ENCODE measurements at regions not wholly inside any gene's neighbourhood (a gene's known extent, or its start where the extent isn't known, plus 50 kb on each side); places are given as distances from the start of the nearest gene placed in this dataset.

GRCh38 chr4:66193487-66193886 is 523.2 kb upstream of the EPHA5 start:
- no peaks in the 10 kb centered on the region for H3K27me3 ChIP-seq (ENCODE audit: control insufficient read depth, insufficient read depth, low read length)
- DNase-seq (ENCODE audit: low read depth in 4 of 6, low spot score in 6 of 6): no peak
- no CpG with 5 or more reads among the region's 1 CpG for WGBS (ENCODE audit: insufficient coverage)

GRCh38 chr4:66187175-66187720 is 517.0 kb upstream of the EPHA5 start:
- DNase-seq (ENCODE audit: low read depth in 4 of 6, low spot score in 6 of 6): no peak
- no peaks in the 10 kb centered on the region for H3K27me3 ChIP-seq (ENCODE audit: control insufficient read depth, insufficient read depth, low read length)
- no peak overlapping the region for H3K27ac ChIP-seq (ENCODE audit: low read depth, low read length)
- no peak overlapping the region for H3K4me3 ChIP-seq (ENCODE audit: low read depth, low read length)
- H3K4me1 ChIP-seq (ENCODE audit: control insufficient read depth, insufficient read depth, low read length): no peaks in the 10 kb centered on the region
- H3K9me3 ChIP-seq (ENCODE audit: control insufficient read depth, insufficient read depth, low read length): no peaks in the 10 kb centered on the region
- no peaks in the 10 kb centered on the region for H3K36me3 ChIP-seq (ENCODE audit: control insufficient read depth, insufficient read depth, low read length)
- 89% methylated on average over 1 of the region's 3 CpGs for WGBS (ENCODE audit: insufficient coverage)

More at GRCh38 chr4:66193487-66193886, 523.2 kb upstream of the EPHA5 start:
- H3K9me3 ChIP-seq (ENCODE audit: control insufficient read depth, insufficient read depth, low read length): no peaks in the 10 kb centered on the region
- H3K4me1 ChIP-seq (ENCODE audit: control insufficient read depth, insufficient read depth, low read length): no peaks in the 10 kb centered on the region
- H3K36me3 ChIP-seq (ENCODE audit: control insufficient read depth, insufficient read depth, low read length): no peaks in the 10 kb centered on the region
- no peak overlapping the region for H3K27ac ChIP-seq (ENCODE audit: low read depth, low read length)
- no peak overlapping the region for H3K4me3 ChIP-seq (ENCODE audit: low read depth, low read length)

- no peaks in the 10 kb centered on the region for H3K36me3 ChIP-seq (ENCODE audit: control insufficient read depth, insufficient read depth, low read length)
Measured at GRCh38 chr4:66186095-66186494, 515.8 kb upstream of the EPHA5 start.

GRCh38 chr4:66182636-66183035 is 512.3 kb upstream of the EPHA5 start:
- H3K27me3 ChIP-seq (ENCODE audit: control insufficient read depth, insufficient read depth, low read length): no peaks in the 10 kb centered on the region
- H3K27ac ChIP-seq (ENCODE audit: low read depth, low read length): no peak overlapping the region
- H3K4me3 ChIP-seq (ENCODE audit: low read depth, low read length): no peak overlapping the region
- H3K9me3 ChIP-seq (ENCODE audit: control insufficient read depth, insufficient read depth, low read length): no peaks in the 10 kb centered on the region
- no peaks in the 10 kb centered on the region for H3K36me3 ChIP-seq (ENCODE audit: control insufficient read depth, insufficient read depth, low read length)
- no CpG with 5 or more reads among the region's 1 CpG for WGBS (ENCODE audit: insufficient coverage)
- H3K4me1 ChIP-seq (ENCODE audit: control insufficient read depth, insufficient read depth, low read length): no peaks in the 10 kb centered on the region
- no peak for DNase-seq (ENCODE audit: low read depth in 4 of 6, low spot score in 6 of 6)

More at GRCh38 chr4:66186095-66186494, 515.8 kb upstream of the EPHA5 start:
- Histone ChIP-seq H3K27ac (ENCODE audit: low read depth, low read length) (no peak overlapping the region), H3K4me3 (ENCODE audit: low read depth, low read length) (no peak overlapping the region), H3K4me1 (ENCODE audit: control insufficient read depth, insufficient read depth, low read length) (no peaks in the 10 kb centered on the region), H3K27me3 (ENCODE audit: control insufficient read depth, insufficient read depth, low read length) (no peaks in the 10 kb centered on the region), H3K9me3 (ENCODE audit: control insufficient read depth, insufficient read depth, low read length) (no peaks in the 10 kb centered on the region)
- DNase-seq (ENCODE audit: low read depth in 4 of 6, low spot score in 6 of 6): no peak

- no peak overlapping the region for H3K4me3 ChIP-seq (ENCODE audit: low read depth, low read length)
- H3K27ac ChIP-seq (ENCODE audit: low read depth, low read length): no peak overlapping the region
- no peaks in the 10 kb centered on the region for H3K36me3 ChIP-seq (ENCODE audit: control insufficient read depth, insufficient read depth, low read length)
- no peaks in the 10 kb centered on the region for H3K27me3 ChIP-seq (ENCODE audit: control insufficient read depth, insufficient read depth, low read length)
- no peaks in the 10 kb centered on the region for H3K9me3 ChIP-seq (ENCODE audit: control insufficient read depth, insufficient read depth, low read length)
- peak in 5 of 6 donors; percentile 10 to 70 (median 37) for DNase-seq (ENCODE audit: low read depth in 4 of 6, low spot score in 6 of 6)
- no peaks in the 10 kb centered on the region for H3K4me1 ChIP-seq (ENCODE audit: control insufficient read depth, insufficient read depth, low read length)
Measured at GRCh38 chr4:66178906-66179305, 508.6 kb upstream of the EPHA5 start.

GRCh38 chr4:66169341-66169740 is 499.1 kb upstream of the EPHA5 start:
- DNase-seq (ENCODE audit: low read depth in 4 of 6, low spot score in 6 of 6): peak in 1 of 6 donors; percentile 8
- H3K9me3 ChIP-seq (ENCODE audit: control insufficient read depth, insufficient read depth, low read length): peaks cover 2% of the 10 kb centered on the region
- H3K4me1 ChIP-seq (ENCODE audit: control insufficient read depth, insufficient read depth, low read length): no peaks in the 10 kb centered on the region
- no peaks in the 10 kb centered on the region for H3K36me3 ChIP-seq (ENCODE audit: control insufficient read depth, insufficient read depth, low read length)
- H3K27ac ChIP-seq (ENCODE audit: low read depth, low read length): no peak overlapping the region
- 50% methylated on average over 1 of the region's 5 CpGs for WGBS (ENCODE audit: insufficient coverage)
- H3K27me3 ChIP-seq (ENCODE audit: control insufficient read depth, insufficient read depth, low read length): no peaks in the 10 kb centered on the region
- H3K4me3 ChIP-seq (ENCODE audit: low read depth, low read length): no peak overlapping the region

GRCh38 chr4:66164869-66165268 is 494.6 kb upstream of the EPHA5 start:
- DNase-seq (ENCODE audit: low read depth in 4 of 6, low spot score in 6 of 6): no peak
- no peak overlapping the region for H3K27ac ChIP-seq (ENCODE audit: low read depth, low read length)
- no peaks in the 10 kb centered on the region for H3K27me3 ChIP-seq (ENCODE audit: control insufficient read depth, insufficient read depth, low read length)
- no CpG with 5 or more reads among the region's 1 CpG for WGBS (ENCODE audit: insufficient coverage)
- no peak overlapping the region for H3K4me3 ChIP-seq (ENCODE audit: low read depth, low read length)
- H3K36me3 ChIP-seq (ENCODE audit: control insufficient read depth, insufficient read depth, low read length): no peaks in the 10 kb centered on the region
- peaks cover 2% of the 10 kb centered on the region for H3K9me3 ChIP-seq (ENCODE audit: control insufficient read depth, insufficient read depth, low read length)
- H3K4me1 ChIP-seq (ENCODE audit: control insufficient read depth, insufficient read depth, low read length): no peaks in the 10 kb centered on the region

- no CpG with 5 or more reads among the region's 1 CpG for WGBS (ENCODE audit: insufficient coverage)
- H3K36me3 ChIP-seq (ENCODE audit: control insufficient read depth, insufficient read depth, low read length): no peaks in the 10 kb centered on the region
- H3K4me1 ChIP-seq (ENCODE audit: control insufficient read depth, insufficient read depth, low read length): no peaks in the 10 kb centered on the region
- no peak overlapping the region for H3K4me3 ChIP-seq (ENCODE audit: low read depth, low read length)
- H3K27me3 ChIP-seq (ENCODE audit: control insufficient read depth, insufficient read depth, low read length): no peaks in the 10 kb centered on the region
- no peak overlapping the region for H3K27ac ChIP-seq (ENCODE audit: low read depth, low read length)
- DNase-seq (ENCODE audit: low read depth in 4 of 6, low spot score in 6 of 6): no peak
- H3K9me3 ChIP-seq (ENCODE audit: control insufficient read depth, insufficient read depth, low read length): peaks cover 2% of the 10 kb centered on the region
Measured at GRCh38 chr4:66160606-66161005, 490.3 kb upstream of the EPHA5 start.

- H3K36me3 ChIP-seq (ENCODE audit: control insufficient read depth, insufficient read depth, low read length): no peaks in the 10 kb centered on the region
- no peak overlapping the region for H3K4me3 ChIP-seq (ENCODE audit: low read depth, low read length)
- no peak for DNase-seq (ENCODE audit: low read depth in 4 of 6, low spot score in 6 of 6)
- no peaks in the 10 kb centered on the region for H3K4me1 ChIP-seq (ENCODE audit: control insufficient read depth, insufficient read depth, low read length)
- H3K27me3 ChIP-seq (ENCODE audit: control insufficient read depth, insufficient read depth, low read length): no peaks in the 10 kb centered on the region
- H3K27ac ChIP-seq (ENCODE audit: low read depth, low read length): no peak overlapping the region
- no peaks in the 10 kb centered on the region for H3K9me3 ChIP-seq (ENCODE audit: control insufficient read depth, insufficient read depth, low read length)
Measured at GRCh38 chr4:66157594-66157993, 487.3 kb upstream of the EPHA5 start.

GRCh38 chr4:66130042-66130441 is 459.8 kb upstream of the EPHA5 start:
- no CpG with 5 or more reads among the region's 6 CpGs for WGBS (ENCODE audit: insufficient coverage)
- no peak overlapping the region for H3K4me3 ChIP-seq (ENCODE audit: low read depth, low read length)
- no peaks in the 10 kb centered on the region for H3K4me1 ChIP-seq (ENCODE audit: control insufficient read depth, insufficient read depth, low read length)
- H3K27ac ChIP-seq (ENCODE audit: low read depth, low read length): no peak overlapping the region
- no peaks in the 10 kb centered on the region for H3K36me3 ChIP-seq (ENCODE audit: control insufficient read depth, insufficient read depth, low read length)
- no peak for DNase-seq (ENCODE audit: low read depth in 4 of 6, low spot score in 6 of 6)
- H3K9me3 ChIP-seq (ENCODE audit: control insufficient read depth, insufficient read depth, low read length): no peaks in the 10 kb centered on the region
- H3K27me3 ChIP-seq (ENCODE audit: control insufficient read depth, insufficient read depth, low read length): no peaks in the 10 kb centered on the region

Measured in spinal cord (tissue), 9 donors.